ENCODE measurements at regions not wholly inside any gene's neighbourhood (a gene's known extent, or its start where the extent isn't known, plus 50 kb on each side); places are given as distances from the start of the nearest gene placed in this dataset.
A peak's percentile ranks its signal among the peaks of the same experiment; 100 is the strongest.
"Not testable (repeated sequence)": the region's sequence is repeated elsewhere in the genome, so short reads cannot be mapped to it uniquely, and the experiment has no call there.

- CTCF ChIA-PET = no interaction called here
- Histone ChIP-seq H3K27me3 (ENCODE audit: control insufficient read depth, insufficient read depth, low read length) (no peaks in the 10 kb centered on the region), H3K36me3 (ENCODE audit: control insufficient read depth, insufficient read depth, low read length) (no peaks in the 10 kb centered on the region), H3K4me3 (ENCODE audit: low read depth, low read length) (no peak overlapping the region)
- POLR2A ChIA-PET = no interaction called here
- no peak for TF ChIP-seq CTCF (IDR thresholded peaks at IDR 0.05; ENCODE audit: insufficient read depth, low read depth, low read length)
- DNase-seq (ENCODE audit: low read depth) = no peak
These were observed 197.4 kb upstream of the SRD5A2 start for GRCh38 chr2:31778153-31778552.

DNA sequence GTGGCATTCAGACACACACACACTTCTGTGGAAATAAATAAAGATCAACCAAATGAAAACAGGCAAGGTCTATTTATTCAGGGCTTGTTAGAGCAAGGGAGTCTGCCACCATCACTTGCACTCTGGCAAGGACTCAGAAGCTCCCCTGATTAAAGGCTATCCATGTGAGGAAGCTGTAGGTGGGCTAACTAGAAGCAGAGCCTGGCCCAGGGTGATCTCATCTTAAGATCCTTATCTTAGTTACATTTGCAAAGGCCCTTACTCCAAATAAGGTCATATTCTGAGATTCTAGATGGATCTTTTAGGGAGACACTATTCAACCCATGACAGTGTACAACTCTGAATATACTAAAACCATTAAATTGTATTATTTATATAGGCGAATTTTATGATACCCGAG, 190.0 kb upstream of the SRD5A2 start:
- TF ChIP-seq CTCF (IDR thresholded peaks at IDR 0.05; ENCODE audit: insufficient read depth, low read depth, low read length) = no peak
- no peak overlapping the region for H3K4me3 ChIP-seq (ENCODE audit: low read depth, low read length)
- CTCF ChIA-PET = no interaction called here
- DNase-seq (ENCODE audit: low read depth) = no peak
- POLR2A ChIA-PET = no interaction called here
- H3K36me3 ChIP-seq (ENCODE audit: control insufficient read depth, insufficient read depth, low read length) = no peaks in the 10 kb centered on the region
- H3K27me3 ChIP-seq (ENCODE audit: control insufficient read depth, insufficient read depth, low read length) = no peaks in the 10 kb centered on the region

DNA sequence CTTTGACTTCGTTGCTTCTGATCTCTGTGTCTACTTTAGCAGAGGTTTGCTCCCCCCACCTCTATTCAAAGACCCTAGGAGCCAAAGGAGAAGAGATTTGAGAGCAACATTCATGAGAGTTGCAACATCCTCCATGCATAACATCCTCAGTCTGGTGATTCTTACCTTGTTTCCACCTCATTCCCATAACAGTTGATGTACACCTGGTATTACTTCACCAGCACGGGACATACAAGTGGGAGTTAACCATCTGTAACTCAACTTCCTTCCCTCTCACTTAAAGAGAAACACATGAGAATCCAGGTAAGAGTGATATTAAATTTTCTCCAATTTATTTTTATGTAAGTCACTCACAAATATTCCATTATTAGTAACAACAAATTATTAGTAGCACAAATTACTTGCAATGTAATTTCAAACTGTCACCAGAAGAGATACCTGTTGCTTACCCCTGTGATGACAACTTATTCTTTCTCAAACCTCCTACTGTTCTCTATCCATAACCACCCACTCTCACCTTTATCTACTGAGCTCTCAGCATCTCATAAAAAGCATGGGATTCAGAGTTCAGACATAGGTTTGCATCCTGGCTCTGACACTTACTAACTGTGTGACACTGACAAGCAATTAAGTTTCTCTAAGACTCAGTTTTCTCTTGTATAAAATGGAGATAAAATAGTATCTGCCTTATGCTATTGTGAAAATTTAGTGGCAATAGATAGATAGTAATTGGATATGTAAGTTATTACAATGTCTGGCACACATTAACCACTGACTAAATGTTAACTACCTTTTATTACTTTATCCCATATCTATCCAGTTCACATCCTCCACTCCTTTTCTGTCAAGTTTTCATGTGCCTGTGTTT, 184.6 kb upstream of the SRD5A2 start:
- Histone ChIP-seq H3K27me3 (ENCODE audit: control insufficient read depth, insufficient read depth, low read length) (no peaks in the 10 kb centered on the region), H3K36me3 (ENCODE audit: control insufficient read depth, insufficient read depth, low read length) (no peaks in the 10 kb centered on the region), H3K4me3 (ENCODE audit: low read depth, low read length) (no peak overlapping the region)
- DNase-seq (ENCODE audit: low read depth) = no peak
- ChIA-PET CTCF (no interaction called here), POLR2A (no interaction called here)
- no peak for TF ChIP-seq CTCF (IDR thresholded peaks at IDR 0.05; ENCODE audit: insufficient read depth, low read depth, low read length)

DNA sequence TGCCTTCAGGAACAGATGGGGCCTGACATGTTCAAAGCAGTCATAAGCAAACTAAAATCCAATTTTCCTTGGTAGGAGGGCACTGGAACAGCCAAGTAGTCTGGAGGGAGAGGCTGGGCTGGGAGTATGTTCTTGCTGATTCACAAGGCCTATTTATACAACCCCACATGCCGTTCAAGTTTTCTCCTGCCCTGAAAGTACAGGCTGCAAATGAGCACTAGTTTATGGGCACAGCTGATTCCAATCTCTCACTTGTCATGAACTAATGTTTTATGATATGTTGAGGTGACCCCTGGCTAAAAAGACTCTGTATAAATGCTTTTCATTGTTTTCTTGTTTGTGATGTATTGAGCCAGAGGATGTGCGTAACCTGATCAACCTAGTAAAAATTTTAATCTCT, 183.4 kb upstream of the SRD5A2 start:
- DNase-seq (ENCODE audit: low read depth) = peak; percentile 96
- no peak for TF ChIP-seq CTCF (IDR thresholded peaks at IDR 0.05; ENCODE audit: insufficient read depth, low read depth, low read length)
- Histone ChIP-seq H3K27me3 (ENCODE audit: control insufficient read depth, insufficient read depth, low read length) (no peaks in the 10 kb centered on the region), H3K36me3 (ENCODE audit: control insufficient read depth, insufficient read depth, low read length) (no peaks in the 10 kb centered on the region), H3K4me3 (ENCODE audit: low read depth, low read length) (no peak overlapping the region)
- ChIA-PET POLR2A (no interaction called here), CTCF (no interaction called here)

GRCh38 chr2:31762085-31762484, 181.3 kb upstream of the SRD5A2 start:
- ChIA-PET POLR2A (no interaction called here), CTCF (no interaction called here)
- DNase-seq (ENCODE audit: low read depth) = no peak
- Histone ChIP-seq H3K27me3 (ENCODE audit: control insufficient read depth, insufficient read depth, low read length) (no peaks in the 10 kb centered on the region), H3K4me3 (ENCODE audit: low read depth, low read length) (no peak overlapping the region), H3K36me3 (ENCODE audit: control insufficient read depth, insufficient read depth, low read length) (no peaks in the 10 kb centered on the region)
- no peak for TF ChIP-seq CTCF (IDR thresholded peaks at IDR 0.05; ENCODE audit: insufficient read depth, low read depth, low read length)

GRCh38 chr2:31757351-31757750, 176.6 kb upstream of the SRD5A2 start:
- H3K36me3 ChIP-seq (ENCODE audit: control insufficient read depth, insufficient read depth, low read length); DNase-seq (ENCODE audit: low read depth); H3K27me3 ChIP-seq (ENCODE audit: control insufficient read depth, insufficient read depth, low read length); CTCF ChIA-PET; H3K4me3 ChIP-seq (ENCODE audit: low read depth, low read length); POLR2A ChIA-PET: not testable (repeated sequence)

DNA sequence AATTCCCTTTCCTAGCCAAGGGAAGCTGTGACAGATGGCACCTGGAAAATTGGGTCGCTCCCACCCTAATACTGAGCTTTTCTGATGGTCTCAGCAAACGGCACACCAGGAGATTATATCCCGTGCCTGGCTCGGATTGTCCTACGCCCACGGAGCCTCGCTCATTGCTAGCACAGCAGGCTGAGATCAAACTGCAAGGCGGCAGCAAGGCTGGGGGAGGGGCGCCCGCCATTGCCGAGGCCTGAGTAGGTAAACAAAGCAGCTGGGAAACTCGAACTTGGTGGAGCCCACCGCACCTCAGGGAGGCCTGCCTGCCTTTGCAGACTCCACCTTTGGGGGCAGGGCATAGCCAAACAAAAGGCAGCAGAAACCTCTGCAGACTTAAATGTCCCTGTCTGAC, 168.0 kb upstream of the SRD5A2 start:
- not testable (repeated sequence) for H3K36me3 ChIP-seq (ENCODE audit: control insufficient read depth, insufficient read depth, low read length); H3K4me3 ChIP-seq (ENCODE audit: low read depth, low read length); H3K27me3 ChIP-seq (ENCODE audit: control insufficient read depth, insufficient read depth, low read length); DNase-seq (ENCODE audit: low read depth)
- ChIA-PET CTCF (interaction anchor here (1.2 kb wide), 1 partner anchor 43 kb away, joined by 6 read pairs; no protein-coding TSS in a partner anchor), POLR2A (interaction anchor here (0.6 kb wide), 1 partner anchor 215 kb away, joined by 3 read pairs; no protein-coding TSS in a partner anchor)

Measured in BJ (cell line).